H1 (cell line): ENCODE measurements at regions not wholly inside any gene's neighbourhood (a gene's known extent, or its start where the extent isn't known, plus 50 kb on each side); places are given as distances from the start of the nearest gene placed in this dataset.

Experiments used
- ATF2 ChIP-seq: IDR thresholded peaks from 2 replicates; pipeline ENCODE4 v1.6.1; 2012; ENCODE audit warnings: low read length, inconsistent platforms
- BRCA1 ChIP-seq: IDR thresholded peaks from 2 replicates; pipeline ENCODE4 v1.6.1; 2012; ENCODE audit warnings: low read depth, low read length, improper control_type of control experiment

GRCh38 chr9:85377731-85378289 lies 363.9 kb downstream of the AGTPBP1 start:
- no peak for TF ChIP-seq ATF2
- no peak for TF ChIP-seq BRCA1
